ENCODE measurements at regions not wholly inside any gene's neighbourhood (a gene's known extent, or its start where the extent isn't known, plus 50 kb on each side); places are given as distances from the start of the nearest gene placed in this dataset.

GRCh38 chr2:145596416-145596815 is 1076.5 kb upstream of the ZEB2 start:
- Histone ChIP-seq H3K4me1 (ENCODE audit: control insufficient read depth in 1 of 2, insufficient read depth in 2 of 2, low read length in 2 of 2) (no peaks in the 10 kb centered on the region), H4K20me1 (ENCODE audit: insufficient read depth) (no peaks in the 10 kb centered on the region), H3K9me2 (ENCODE audit: insufficient read depth) (no peaks in the 10 kb centered on the region), H3K9ac (ENCODE audit: low read length) (no peak overlapping the region), H3K4me2 (ENCODE audit: low read length) (no peak overlapping the region), H3K9me3 (ENCODE audit: control insufficient read depth in 1 of 2, insufficient read depth in 1 of 2, low read depth in 1 of 2, low read length in 2 of 2) (no peaks in the 10 kb centered on the region), H3K27me3 (ENCODE audit: insufficient read depth, low read length) (no peaks in the 10 kb centered on the region), H3K27ac (ENCODE audit: low read depth, low read length) (no peak overlapping the region), H2AFZ (ENCODE audit: low read depth, low read length, poor library complexity, severe bottlenecking) (no peak overlapping the region), H3K79me2 (ENCODE audit: insufficient read depth, low read length) (no peaks in the 10 kb centered on the region), H3K4me3 (replicated peaks in 1 of 2; ENCODE audit: low read depth in 1 of 2, low read length in 2 of 2) (no peak overlapping the region), H3K36me3 (ENCODE audit: control insufficient read depth in 1 of 2, insufficient read depth in 2 of 2, low read length in 2 of 2) (no peaks in the 10 kb centered on the region)
- intact Hi-C loops (cut with micrococcal nuclease) = no loop called here
- BruUV-seq (replicated peaks) = no TSS peak
- DNase-seq (ENCODE audit: low read depth, low spot score) (no peak), ATAC-seq (no peak)
- RAD21 ChIA-PET (ENCODE audit: low non-redundant PET in 1 of 2, low total read pairs in 2 of 2, uncharacterized antibody in 2 of 2, unreplicated experiment in 2 of 2) = no interaction called here
- CTCF ChIA-PET = no interaction called here
- POLR2A ChIA-PET = no interaction called here
- TF ChIP-seq SIN3A (IDR thresholded peaks at IDR 0.05; ENCODE audit: low read depth) (no peak), FOSL1 (IDR thresholded peaks at IDR 0.05; ENCODE audit: low read depth) (no peak), ELF1 (IDR thresholded peaks at IDR 0.05; ENCODE audit: borderline replicate concordance, low read depth) (no peak)

- DNase-seq (ENCODE audit: low read depth, low spot score) (no peak), ATAC-seq (no peak)
- Histone ChIP-seq H3K9ac (ENCODE audit: low read length) (no peak overlapping the region), H3K4me2 (ENCODE audit: low read length) (no peak overlapping the region), H3K9me3 (ENCODE audit: control insufficient read depth in 1 of 2, insufficient read depth in 1 of 2, low read depth in 1 of 2, low read length in 2 of 2) (no peaks in the 10 kb centered on the region), H3K9me2 (ENCODE audit: insufficient read depth) (no peaks in the 10 kb centered on the region), H4K20me1 (ENCODE audit: insufficient read depth) (no peaks in the 10 kb centered on the region), H3K4me1 (ENCODE audit: control insufficient read depth in 1 of 2, insufficient read depth in 2 of 2, low read length in 2 of 2) (no peaks in the 10 kb centered on the region), H3K4me3 (replicated peaks in 1 of 2; ENCODE audit: low read depth in 1 of 2, low read length in 2 of 2) (no peak overlapping the region), H3K27me3 (ENCODE audit: insufficient read depth, low read length) (no peaks in the 10 kb centered on the region), H3K79me2 (ENCODE audit: insufficient read depth, low read length) (no peaks in the 10 kb centered on the region), H3K27ac (ENCODE audit: low read depth, low read length) (no peak overlapping the region), H2AFZ (ENCODE audit: low read depth, low read length, poor library complexity, severe bottlenecking) (no peak overlapping the region), H3K36me3 (ENCODE audit: control insufficient read depth in 1 of 2, insufficient read depth in 2 of 2, low read length in 2 of 2) (no peaks in the 10 kb centered on the region)
- POLR2A ChIA-PET = no interaction called here
- CTCF ChIA-PET = no interaction called here
- TF ChIP-seq CBX3 (IDR thresholded peaks at IDR 0.05; ENCODE audit: low read depth) = no peak
- intact Hi-C loops (cut with micrococcal nuclease) = no loop called here
- RAD21 ChIA-PET (ENCODE audit: low non-redundant PET in 1 of 2, low total read pairs in 2 of 2, uncharacterized antibody in 2 of 2, unreplicated experiment in 2 of 2) = no interaction called here
- BruUV-seq (replicated peaks) = no TSS peak
These were observed 1075.4 kb upstream of the ZEB2 start for GRCh38 chr2:145595296-145595695.
